OCI-LY1 (cell line): ENCODE measurements at regions not wholly inside any gene's neighbourhood (a gene's known extent, or its start where the extent isn't known, plus 50 kb on each side); places are given as distances from the start of the nearest gene placed in this dataset.

Source experiments
- H2AFZ ChIP-seq: fragments of 200-600 bp; sonication (generic), shearing (Covaris generic); 2 replicates; pipeline ENCODE4 v1.6.0; 2014; ENCODE audit warnings: antibody characterized with exemption, mild to moderate bottlenecking, low read length
- H3F3A ChIP-seq: fragments of 200-600 bp; sonication (generic), shearing (Covaris generic); 2 replicates; pipeline ENCODE4 v1.6.0; 2014; ENCODE audit warnings: mild to moderate bottlenecking, antibody characterized with exemption, low read length, moderate library complexity; ENCODE audit not compliant: insufficient read depth
- H3K27ac ChIP-seq: fragments of 200-600 bp; sonication (generic); 2 replicates; pipeline ENCODE4 v1.5.1; 2014; ENCODE audit warnings: low read length, mixed run types, mild to moderate bottlenecking, low read depth; ENCODE audit not compliant: poor library complexity, severe bottlenecking
- H3K27me3 ChIP-seq: fragments of 200-600 bp; sonication (generic); 2 replicates; pipeline ENCODE4 v1.6.0; 2014; ENCODE audit warnings: antibody characterized with exemption, mild to moderate bottlenecking, low read length, moderate library complexity; ENCODE audit not compliant: insufficient read depth
- H3K36me3 ChIP-seq: fragments of 200-600 bp; sonication (generic); 2 replicates; pipeline ENCODE4 v1.6.1; 2014; ENCODE audit warnings: mild to moderate bottlenecking, antibody characterized with exemption, low read length, moderate library complexity, mixed read lengths; ENCODE audit not compliant: insufficient read depth
- H3K4me1 ChIP-seq: fragments of 200-600 bp; sonication (generic); 2 replicates; pipeline ENCODE4 v1.5.1; 2014; ENCODE audit warnings: mild to moderate bottlenecking, low read length, moderate library complexity; ENCODE audit not compliant: insufficient read depth, severe bottlenecking
- H3K4me2 ChIP-seq: fragments of 200-600 bp; sonication (generic), shearing (Covaris generic); 2 replicates; pipeline ENCODE4 v1.6.1; 2014; ENCODE audit warnings: low read length
- H3K4me3 ChIP-seq: fragments of 200-600 bp; sonication (generic); 2 replicates; pipeline ENCODE4 v1.5.1; 2014; ENCODE audit warnings: low read length, low read depth, mild to moderate bottlenecking, mixed read lengths; ENCODE audit not compliant: poor library complexity, severe bottlenecking
- H3K79me2 ChIP-seq: fragments of 200-600 bp; shearing (Covaris generic); 2 replicates; pipeline ENCODE4 v1.6.1; 2016; ENCODE audit warnings: mixed run types, low read length, mixed read lengths; ENCODE audit not compliant: insufficient read depth
- H3K9ac ChIP-seq: fragments of 200-600 bp; sonication (generic), shearing (Covaris generic); 2 replicates; pipeline ENCODE4 v1.6.1; 2014; ENCODE audit warnings: mild to moderate bottlenecking, low read length, mixed read lengths
- H3K9me2 ChIP-seq: fragments of 200-600 bp; sonication (generic), shearing (Covaris generic); 2 replicates; pipeline ENCODE4 v1.6.1; 2014; ENCODE audit warnings: low read depth, mild to moderate bottlenecking, low read length, mixed read lengths
- H3K9me3 ChIP-seq: fragments of 200-600 bp; shearing (Covaris generic); 2 replicates; pipeline ENCODE4 v1.6.1; 2014; ENCODE audit warnings: low read length, mixed read lengths
- H4K20me1 ChIP-seq: fragments of 200-600 bp; sonication (generic), shearing (Covaris generic); 2 replicates; pipeline ENCODE4 v1.6.0; 2016; ENCODE audit warnings: mild to moderate bottlenecking, low read length; ENCODE audit not compliant: insufficient read depth
- EZH2 ChIP-seq: fragments of 200-600 bp; sonication (generic), shearing (Covaris generic); IDR thresholded peaks from 2 replicates; pipeline ENCODE4 v1.8.0; 2017; ENCODE audit warnings: borderline replicate concordance, mixed run types, mild to moderate bottlenecking, antibody characterized with exemption, low read length, moderate library complexity, mixed read lengths
- TF ChIP-seq, protein P1 (sequence below): fragments of 200-600 bp; sonication (generic), shearing (Covaris generic); IDR thresholded peaks from 2 replicates; pipeline ENCODE4 v1.5.1; 2017; ENCODE audit warnings: mild to moderate bottlenecking, antibody characterized with exemption, low read length, moderate library complexity, mixed read lengths

DNA sequence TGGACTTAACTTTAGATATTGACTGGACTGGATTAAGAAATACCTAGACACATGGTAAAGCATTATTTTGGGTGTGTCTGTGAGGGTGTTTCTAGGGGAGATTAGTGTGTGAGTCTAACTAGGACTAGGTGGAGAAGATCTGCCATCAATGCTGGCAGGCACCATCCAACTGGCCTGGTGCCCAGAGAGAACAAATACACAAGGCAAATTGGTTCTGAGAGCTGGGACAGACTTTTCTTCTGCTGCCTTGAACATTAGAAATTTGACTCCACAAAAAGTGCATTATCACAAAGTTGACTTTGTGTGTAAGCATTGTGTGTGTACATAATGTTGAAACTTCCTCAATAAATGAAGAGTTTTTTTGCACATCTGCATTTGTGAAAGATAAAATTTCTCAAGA, 522.1 kb downstream of the SUCLA2 start:
- Histone ChIP-seq H3K9me2 (no peaks in the 10 kb centered on the region), H3K4me3 (no peak overlapping the region), H3K36me3 (no peaks in the 10 kb centered on the region), H3K4me1 (no peaks in the 10 kb centered on the region), H3K9me3 (no peaks in the 10 kb centered on the region), H3K4me2 (no peak overlapping the region), H3K9ac (no peak overlapping the region), H3F3A (no peaks in the 10 kb centered on the region), H3K27ac (no peak overlapping the region), H4K20me1 (no peaks in the 10 kb centered on the region), H2AFZ (no peak overlapping the region), H3K27me3 (no peaks in the 10 kb centered on the region), H3K79me2 (no peaks in the 10 kb centered on the region)
- no peak for TF ChIP-seq EZH2
- TF ChIP-seq, protein P1, sequence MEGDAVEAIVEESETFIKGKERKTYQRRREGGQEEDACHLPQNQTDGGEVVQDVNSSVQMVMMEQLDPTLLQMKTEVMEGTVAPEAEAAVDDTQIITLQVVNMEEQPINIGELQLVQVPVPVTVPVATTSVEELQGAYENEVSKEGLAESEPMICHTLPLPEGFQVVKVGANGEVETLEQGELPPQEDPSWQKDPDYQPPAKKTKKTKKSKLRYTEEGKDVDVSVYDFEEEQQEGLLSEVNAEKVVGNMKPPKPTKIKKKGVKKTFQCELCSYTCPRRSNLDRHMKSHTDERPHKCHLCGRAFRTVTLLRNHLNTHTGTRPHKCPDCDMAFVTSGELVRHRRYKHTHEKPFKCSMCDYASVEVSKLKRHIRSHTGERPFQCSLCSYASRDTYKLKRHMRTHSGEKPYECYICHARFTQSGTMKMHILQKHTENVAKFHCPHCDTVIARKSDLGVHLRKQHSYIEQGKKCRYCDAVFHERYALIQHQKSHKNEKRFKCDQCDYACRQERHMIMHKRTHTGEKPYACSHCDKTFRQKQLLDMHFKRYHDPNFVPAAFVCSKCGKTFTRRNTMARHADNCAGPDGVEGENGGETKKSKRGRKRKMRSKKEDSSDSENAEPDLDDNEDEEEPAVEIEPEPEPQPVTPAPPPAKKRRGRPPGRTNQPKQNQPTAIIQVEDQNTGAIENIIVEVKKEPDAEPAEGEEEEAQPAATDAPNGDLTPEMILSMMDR = no peak

DNA sequence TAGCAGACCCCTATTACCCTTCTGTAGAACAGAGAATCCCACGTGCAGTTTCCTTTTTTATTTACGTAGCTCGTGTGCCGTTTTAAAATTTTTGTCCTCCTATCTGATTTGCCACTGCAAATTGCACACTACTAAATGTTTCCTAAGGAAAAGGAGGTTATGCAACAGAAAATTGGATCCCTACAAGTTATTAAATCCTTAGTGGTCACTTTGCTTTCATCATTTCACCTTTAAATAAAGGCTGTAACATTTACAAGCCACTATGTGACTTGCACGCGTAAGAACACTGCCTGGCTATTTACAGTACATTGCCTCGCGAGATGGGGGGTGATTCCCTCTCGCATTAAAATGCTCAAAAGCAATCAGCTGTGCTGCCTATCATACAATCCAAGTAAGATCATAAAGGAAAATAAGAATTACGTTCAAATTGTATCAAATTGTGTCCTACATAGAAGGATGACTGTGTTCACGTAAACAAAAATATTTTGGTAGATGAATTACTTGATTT, 525.6 kb downstream of the SUCLA2 start:
- Histone ChIP-seq H3K9me3 (no peaks in the 10 kb centered on the region), H3K36me3 (no peaks in the 10 kb centered on the region), H3K4me3 (no peak overlapping the region), H3K9ac (no peak overlapping the region), H3K27ac (no peak overlapping the region), H4K20me1 (no peaks in the 10 kb centered on the region), H3F3A (no peaks in the 10 kb centered on the region), H3K4me2 (no peak overlapping the region), H3K27me3 (no peaks in the 10 kb centered on the region), H2AFZ (no peak overlapping the region), H3K4me1 (no peaks in the 10 kb centered on the region), H3K9me2 (no peaks in the 10 kb centered on the region), H3K79me2 (no peaks in the 10 kb centered on the region)
- TF ChIP-seq, protein P1 = no peak
- TF ChIP-seq EZH2 = no peak

- no peak overlapping the region for H3K9ac ChIP-seq
- no peak overlapping the region for H2AFZ ChIP-seq
- no peaks in the 10 kb centered on the region for H4K20me1 ChIP-seq
Observed at GRCh38 chr13:47474839-47475238, 526.2 kb downstream of the SUCLA2 start.

More at GRCh38 chr13:47474839-47475238, 526.2 kb downstream of the SUCLA2 start:
- Histone ChIP-seq H3K9me3 (no peaks in the 10 kb centered on the region), H3K79me2 (no peaks in the 10 kb centered on the region), H3K4me3 (no peak overlapping the region), H3K4me1 (no peaks in the 10 kb centered on the region), H3F3A (no peaks in the 10 kb centered on the region), H3K27me3 (no peaks in the 10 kb centered on the region), H3K27ac (no peak overlapping the region), H3K9me2 (no peaks in the 10 kb centered on the region), H3K36me3 (no peaks in the 10 kb centered on the region), H3K4me2 (no peak overlapping the region)
- TF ChIP-seq, protein P1 = no peak
- no peak for TF ChIP-seq EZH2
